Glutamatergic neuron (in vitro differentiated cells): ENCODE measurements at regions not wholly inside any gene's neighbourhood (a gene's known extent, or its start where the extent isn't known, plus 50 kb on each side); places are given as distances from the start of the nearest gene placed in this dataset.

Source experiments
- DNase-seq: peaks from one replicate; pipeline ENCODE4 v3.0.0; 2022
- H3K27ac Mint-ChIP-seq: one replicate; pipeline ENCODE4 v1.8.0; 2020; ENCODE audit warnings: mild to moderate bottlenecking, mixed read lengths, inconsistent platforms; ENCODE audit not compliant: unreplicated experiment
- H3K27me3 Mint-ChIP-seq: one replicate; pipeline ENCODE4 v1.8.0; 2020; ENCODE audit warnings: mild to moderate bottlenecking, moderate library complexity, mixed read lengths, inconsistent platforms; ENCODE audit not compliant: unreplicated experiment
- H3K36me3 Mint-ChIP-seq: one replicate; pipeline ENCODE4 v1.8.0; 2020; ENCODE audit warnings: mild to moderate bottlenecking, mixed read lengths, inconsistent platforms; ENCODE audit not compliant: unreplicated experiment
- H3K4me1 Mint-ChIP-seq: one replicate; pipeline ENCODE4 v1.8.0; 2020; ENCODE audit warnings: mild to moderate bottlenecking, low read depth, mixed read lengths, inconsistent platforms; ENCODE audit not compliant: unreplicated experiment
- H3K4me3 Mint-ChIP-seq: one replicate; pipeline ENCODE4 v1.8.0; 2020; ENCODE audit warnings: mild to moderate bottlenecking, mixed read lengths, inconsistent platforms; ENCODE audit not compliant: unreplicated experiment
- H3K9me3 Mint-ChIP-seq: one replicate; pipeline ENCODE4 v1.8.0; 2020; ENCODE audit warnings: mild to moderate bottlenecking, moderate library complexity, mixed read lengths, inconsistent platforms; ENCODE audit not compliant: unreplicated experiment
- TF ChIP-seq, protein P1 (sequence below): fragments of 200-600 bp; sonication (generic); IDR thresholded peaks from one replicate; pipeline ENCODE4 v1.5.0; 2021; ENCODE audit not compliant: partially characterized antibody, unreplicated experiment

DNA sequence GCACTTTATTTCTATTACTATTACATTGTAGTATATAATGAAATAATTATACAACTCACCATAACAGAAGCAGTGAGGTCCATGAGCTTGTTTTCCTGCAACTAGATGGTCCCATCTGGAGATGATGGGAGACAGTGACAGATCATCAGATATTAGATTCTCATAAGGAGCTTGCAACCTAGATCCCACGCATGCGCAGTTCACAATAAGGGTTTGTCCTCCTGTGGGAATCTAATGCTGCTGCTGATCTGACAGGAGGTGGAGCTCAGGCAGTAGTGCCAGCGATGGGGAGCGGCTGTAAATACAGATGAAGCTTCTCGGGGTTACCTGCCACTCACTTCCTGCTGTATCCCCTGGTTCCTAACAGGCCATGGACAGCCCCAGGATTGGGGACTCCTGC, 139.5 kb upstream of the TCF21 start:
- no peak overlapping the region for H3K27ac Mint-ChIP-seq
- peaks cover 2% of the 10 kb centered on the region for H3K9me3 Mint-ChIP-seq
- peaks cover 5% of the 10 kb centered on the region for H3K36me3 Mint-ChIP-seq
- H3K4me1 Mint-ChIP-seq = no peaks in the 10 kb centered on the region
- no peak overlapping the region for H3K4me3 Mint-ChIP-seq
- H3K27me3 Mint-ChIP-seq = no peaks in the 10 kb centered on the region
- TF ChIP-seq, protein P1, sequence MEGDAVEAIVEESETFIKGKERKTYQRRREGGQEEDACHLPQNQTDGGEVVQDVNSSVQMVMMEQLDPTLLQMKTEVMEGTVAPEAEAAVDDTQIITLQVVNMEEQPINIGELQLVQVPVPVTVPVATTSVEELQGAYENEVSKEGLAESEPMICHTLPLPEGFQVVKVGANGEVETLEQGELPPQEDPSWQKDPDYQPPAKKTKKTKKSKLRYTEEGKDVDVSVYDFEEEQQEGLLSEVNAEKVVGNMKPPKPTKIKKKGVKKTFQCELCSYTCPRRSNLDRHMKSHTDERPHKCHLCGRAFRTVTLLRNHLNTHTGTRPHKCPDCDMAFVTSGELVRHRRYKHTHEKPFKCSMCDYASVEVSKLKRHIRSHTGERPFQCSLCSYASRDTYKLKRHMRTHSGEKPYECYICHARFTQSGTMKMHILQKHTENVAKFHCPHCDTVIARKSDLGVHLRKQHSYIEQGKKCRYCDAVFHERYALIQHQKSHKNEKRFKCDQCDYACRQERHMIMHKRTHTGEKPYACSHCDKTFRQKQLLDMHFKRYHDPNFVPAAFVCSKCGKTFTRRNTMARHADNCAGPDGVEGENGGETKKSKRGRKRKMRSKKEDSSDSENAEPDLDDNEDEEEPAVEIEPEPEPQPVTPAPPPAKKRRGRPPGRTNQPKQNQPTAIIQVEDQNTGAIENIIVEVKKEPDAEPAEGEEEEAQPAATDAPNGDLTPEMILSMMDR = no peak
- DNase-seq = no peak

DNA sequence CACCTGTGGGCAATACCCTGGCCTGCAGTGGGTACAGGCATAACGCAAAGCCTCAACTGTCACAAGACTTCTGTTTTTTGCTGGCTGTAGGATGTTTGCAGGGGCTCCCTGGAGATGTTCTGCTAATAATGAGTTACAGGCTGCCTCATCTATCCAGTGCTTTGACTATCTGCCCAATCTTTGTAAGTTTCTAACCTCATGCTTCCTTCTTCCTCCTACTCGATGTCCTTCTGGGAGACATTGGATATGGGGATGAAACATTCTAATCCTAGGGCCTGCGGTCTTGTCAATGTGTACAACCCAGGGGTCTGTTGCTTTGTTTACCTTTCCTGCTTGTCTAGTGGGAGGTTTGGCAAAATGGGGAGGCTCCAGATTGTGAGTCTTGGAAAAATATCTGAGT, 136.8 kb upstream of the TCF21 start:
- peaks cover 2% of the 10 kb centered on the region for H3K9me3 Mint-ChIP-seq
- H3K27ac Mint-ChIP-seq = no peak overlapping the region
- no peaks in the 10 kb centered on the region for H3K36me3 Mint-ChIP-seq
- TF ChIP-seq, protein P1 = no peak
- H3K27me3 Mint-ChIP-seq = no peaks in the 10 kb centered on the region
- DNase-seq = no peak
- no peaks in the 10 kb centered on the region for H3K4me1 Mint-ChIP-seq
- peak overlapping the region; percentile 2 for H3K4me3 Mint-ChIP-seq

DNA sequence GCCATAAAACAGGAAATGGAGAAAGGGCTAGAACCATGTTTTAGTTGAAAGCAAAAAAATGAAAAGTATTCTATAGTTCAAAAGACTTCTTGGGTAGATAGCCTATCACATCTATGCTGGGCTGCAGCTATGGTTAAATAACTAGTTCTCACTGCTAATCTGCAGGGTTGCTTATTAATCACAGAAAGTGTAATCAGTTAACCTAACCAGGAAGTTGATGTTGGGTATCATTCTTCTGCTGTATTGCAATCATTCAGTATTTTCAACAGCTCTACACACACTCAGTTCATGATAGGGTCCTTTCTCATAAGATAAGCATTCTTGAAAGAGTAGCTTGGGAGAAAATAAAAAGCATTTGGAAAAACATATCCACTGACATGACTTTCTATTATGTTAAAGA, 135.2 kb upstream of the TCF21 start:
- H3K27ac Mint-ChIP-seq = no peak overlapping the region
- H3K4me1 Mint-ChIP-seq = no peaks in the 10 kb centered on the region
- no peaks in the 10 kb centered on the region for H3K9me3 Mint-ChIP-seq
- DNase-seq = no peak
- no peaks in the 10 kb centered on the region for H3K27me3 Mint-ChIP-seq
- TF ChIP-seq, protein P1 = no peak
- H3K36me3 Mint-ChIP-seq = no peaks in the 10 kb centered on the region
- no peak overlapping the region for H3K4me3 Mint-ChIP-seq

DNA sequence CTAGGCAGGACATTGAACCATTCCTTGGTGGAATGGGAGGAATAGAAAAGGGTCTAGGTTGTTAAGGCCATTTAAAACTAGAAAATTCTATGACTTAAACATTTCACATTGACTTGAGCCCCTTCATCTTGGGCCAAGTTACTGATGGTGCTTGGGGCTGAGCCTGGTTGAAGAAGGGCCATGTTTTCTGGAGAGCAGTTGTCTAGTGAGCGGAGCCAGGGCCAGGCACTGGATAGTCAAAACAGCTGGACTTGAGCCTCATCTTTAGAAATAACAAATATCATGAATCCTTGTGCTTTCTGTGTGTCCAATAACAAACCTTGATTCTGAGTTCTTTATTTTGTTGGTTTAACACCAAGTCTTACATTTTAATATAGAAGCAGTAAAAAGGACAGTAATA, 134.6 kb upstream of the TCF21 start:
- Mint-ChIP-seq H3K9me3 (no peaks in the 10 kb centered on the region), H3K4me1 (no peaks in the 10 kb centered on the region), H3K27me3 (no peaks in the 10 kb centered on the region), H3K27ac (no peak overlapping the region), H3K4me3 (no peak overlapping the region), H3K36me3 (no peaks in the 10 kb centered on the region)
- TF ChIP-seq, protein P1 = no peak
- DNase-seq = no peak

DNA sequence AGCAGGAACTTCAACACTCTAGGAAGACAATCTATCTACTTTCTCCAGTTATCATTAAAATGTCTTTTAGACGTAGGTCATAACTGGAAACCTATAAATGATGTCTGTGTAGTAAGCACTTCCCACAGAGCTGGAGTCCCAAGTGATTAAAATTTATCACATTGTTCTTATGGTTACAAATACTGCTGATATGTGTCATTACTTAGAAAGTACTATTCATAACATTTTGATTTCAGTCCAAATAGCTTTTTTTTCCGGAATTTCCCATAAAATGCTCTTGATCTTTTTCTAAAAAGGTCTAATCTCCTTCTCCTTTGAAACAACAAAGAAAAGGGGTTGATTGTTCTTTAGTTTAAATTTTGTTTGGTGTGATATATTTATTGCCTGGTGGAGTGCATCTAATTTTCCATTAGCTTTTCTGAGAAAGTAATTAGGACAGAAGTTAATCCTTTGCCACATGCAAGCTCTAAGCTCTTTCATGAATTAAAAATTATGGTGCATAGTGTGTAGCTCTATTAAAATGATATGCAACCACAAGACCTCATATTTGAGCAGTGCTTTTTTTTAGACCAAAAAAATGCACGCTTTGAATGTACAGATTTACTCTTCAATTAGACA, 132.7 kb upstream of the TCF21 start:
- no peak overlapping the region for H3K4me3 Mint-ChIP-seq
- H3K36me3 Mint-ChIP-seq = no peaks in the 10 kb centered on the region
- H3K27ac Mint-ChIP-seq = no peak overlapping the region
- H3K9me3 Mint-ChIP-seq = no peaks in the 10 kb centered on the region
- TF ChIP-seq, protein P1 = no peak
- no peaks in the 10 kb centered on the region for H3K27me3 Mint-ChIP-seq
- H3K4me1 Mint-ChIP-seq = no peaks in the 10 kb centered on the region
- DNase-seq = no peak
